OCI-LY7 (cell line): ENCODE measurements at regions not wholly inside any gene's neighbourhood (a gene's known extent, or its start where the extent isn't known, plus 50 kb on each side); places are given as distances from the start of the nearest gene placed in this dataset.
"Not testable (repeated sequence)": the region's sequence is repeated elsewhere in the genome, so short reads cannot be mapped to it uniquely, and the experiment has no call there.

Source experiments
- BruUV-seq: library from RNA; stranded (reverse); fragments of 400-500 nt; replicated peaks from 2 replicates; lab custom pipeline; 2021; lab: Mats Ljungman, UMichigan
- CTCF ChIA-PET: fragments of 300-600 bp; sonication (Branson Sonifier 250); formaldehyde crosslinking; loops from one replicate; lab custom pipeline; 2022; ENCODE audit warnings: antibody characterized with exemption; ENCODE audit not compliant: unreplicated experiment; lab: Charles Lee
- POLR2A ChIA-PET: fragments of 300-600 bp; sonication (Branson Sonifier 250); formaldehyde crosslinking; loops from one replicate; lab custom pipeline; 2022; ENCODE audit warnings: antibody characterized with exemption; lab: Charles Lee
- DNase-seq: peaks from one replicate; pipeline ENCODE4 v3.0.0-alpha.2; 2015; ENCODE audit warnings: low spot score
- H2AFZ ChIP-seq: fragments of 200-600 bp; sonication (generic), shearing (Covaris generic); 2 replicates; pipeline ENCODE4 v1.6.1; 2014; ENCODE audit warnings: mild to moderate bottlenecking, antibody characterized with exemption, low read length, moderate library complexity
- H3K27ac ChIP-seq: fragments of 200-600 bp; sonication (generic); 2 replicates; pipeline ENCODE4 v1.5.1; 2014; ENCODE audit warnings: mixed run types, low read depth, mild to moderate bottlenecking, moderate library complexity, low read length, inconsistent platforms; ENCODE audit not compliant: poor library complexity, severe bottlenecking
- H3K36me3 ChIP-seq: fragments of 200-600 bp; sonication (generic); 2 replicates; pipeline ENCODE4 v1.6.1; 2014; ENCODE audit warnings: mild to moderate bottlenecking, antibody characterized with exemption, low read length, moderate library complexity, mixed read lengths; ENCODE audit not compliant: insufficient read depth
- H3K4me1 ChIP-seq: fragments of 200-600 bp; sonication (generic); 2 replicates; pipeline ENCODE4 v1.5.1; 2014; ENCODE audit warnings: mild to moderate bottlenecking, low read length; ENCODE audit not compliant: insufficient read depth, poor library complexity, severe bottlenecking
- H3K4me2 ChIP-seq: fragments of 200-600 bp; sonication (generic); 2 replicates; pipeline ENCODE4 v1.6.1; 2014; ENCODE audit warnings: mild to moderate bottlenecking, low read length
- H3K4me3 ChIP-seq: fragments of 200-600 bp; sonication (generic); 2 replicates; pipeline ENCODE4 v1.5.1; 2014; ENCODE audit warnings: mild to moderate bottlenecking, low read depth, low read length; ENCODE audit not compliant: poor library complexity, severe bottlenecking
- H3K79me2 ChIP-seq: fragments of 200-600 bp; sonication (generic); 2 replicates; pipeline ENCODE4 v1.6.1; 2016; ENCODE audit warnings: low read depth, mild to moderate bottlenecking, low read length, moderate library complexity, mixed read lengths; ENCODE audit not compliant: insufficient read depth
- H3K9me2 ChIP-seq: fragments of 200-600 bp; sonication (generic); 2 replicates; pipeline ENCODE4 v1.6.1; 2016; ENCODE audit warnings: mild to moderate bottlenecking, low read length, mixed read lengths; ENCODE audit not compliant: insufficient read depth
- H3K9me3 ChIP-seq: fragments of 200-600 bp; sonication (generic); 2 replicates; pipeline ENCODE4 v1.6.1; 2014; ENCODE audit warnings: mild to moderate bottlenecking, mixed run types, low read length, mixed read lengths
- H4K20me1 ChIP-seq: fragments of 200-600 bp; sonication (generic); 2 replicates; pipeline ENCODE4 v1.6.1; 2014; ENCODE audit warnings: mild to moderate bottlenecking, antibody characterized with exemption, low read length, moderate library complexity, mixed read lengths; ENCODE audit not compliant: insufficient read depth
- EZH2phosphoT487 ChIP-seq: fragments of 200-600 bp; sonication (generic); IDR thresholded peaks from 2 replicates; pipeline ENCODE4 v1.6.1; 2018; ENCODE audit warnings: low read depth, borderline replicate concordance, mild to moderate bottlenecking, mixed run types, antibody characterized with exemption, low read length, moderate library complexity, mixed read lengths
- intact Hi-C: fragments of 100-400 bp; cut with micrococcal nuclease; formaldehyde crosslinking; loops from one replicate; pipeline ENCODE4 v1.10.0; 2022; ENCODE audit not compliant: unreplicated experiment
- TF ChIP-seq, protein P1 (sequence below): fragments of 200-600 bp; sonication (generic); conservative IDR thresholded peaks from 2 replicates; pipeline ENCODE4 v1.5.1; 2014; ENCODE audit warnings: mild to moderate bottlenecking, antibody characterized with exemption, low read length, moderate library complexity, mixed read lengths

DNA sequence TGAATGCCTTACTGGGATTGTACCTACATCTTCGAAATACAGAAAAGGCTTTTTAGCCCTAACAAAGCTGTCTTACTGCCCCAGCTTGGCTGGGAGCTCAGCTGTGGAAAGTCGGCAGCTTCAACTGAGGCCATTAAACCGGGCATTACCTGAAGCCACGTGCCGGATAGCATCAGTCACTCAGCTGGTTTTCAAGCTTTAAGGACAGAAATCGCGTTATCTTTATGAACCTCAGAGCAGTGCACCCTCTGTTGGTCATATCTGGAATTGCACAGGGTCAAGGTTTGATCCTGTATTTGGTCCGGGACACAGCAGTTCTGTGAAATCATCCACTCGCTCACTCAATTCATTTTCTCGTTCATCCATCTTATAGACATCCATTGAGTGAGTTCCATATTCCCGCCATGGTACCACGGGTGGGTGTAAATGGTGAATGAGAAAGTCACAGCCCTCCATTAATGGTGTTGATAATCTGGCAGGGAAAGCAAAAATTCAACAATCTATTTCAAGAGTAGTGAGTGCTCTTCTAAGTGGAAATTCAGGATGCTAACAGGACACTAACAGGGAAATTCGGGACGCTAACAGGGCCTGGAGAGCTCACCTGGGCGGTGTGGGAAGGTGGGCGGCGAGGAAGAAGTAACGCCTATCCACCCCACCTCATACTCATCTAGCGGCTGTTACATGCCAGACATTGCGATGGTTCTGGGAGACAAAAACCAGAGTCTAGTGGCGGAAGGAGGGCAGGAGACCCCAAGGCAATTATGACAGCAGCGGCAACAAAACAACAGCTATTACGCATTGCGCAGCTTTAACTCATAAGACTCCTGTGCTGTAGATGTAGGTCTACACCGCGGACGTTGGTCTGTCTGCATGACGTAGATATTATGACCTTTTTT, 60.6 kb upstream of the TCL1A start:
- H3K4me2 ChIP-seq, result no peak overlapping the region
- TF ChIP-seq EZH2phosphoT487, result no peak
- TF ChIP-seq, protein P1, sequence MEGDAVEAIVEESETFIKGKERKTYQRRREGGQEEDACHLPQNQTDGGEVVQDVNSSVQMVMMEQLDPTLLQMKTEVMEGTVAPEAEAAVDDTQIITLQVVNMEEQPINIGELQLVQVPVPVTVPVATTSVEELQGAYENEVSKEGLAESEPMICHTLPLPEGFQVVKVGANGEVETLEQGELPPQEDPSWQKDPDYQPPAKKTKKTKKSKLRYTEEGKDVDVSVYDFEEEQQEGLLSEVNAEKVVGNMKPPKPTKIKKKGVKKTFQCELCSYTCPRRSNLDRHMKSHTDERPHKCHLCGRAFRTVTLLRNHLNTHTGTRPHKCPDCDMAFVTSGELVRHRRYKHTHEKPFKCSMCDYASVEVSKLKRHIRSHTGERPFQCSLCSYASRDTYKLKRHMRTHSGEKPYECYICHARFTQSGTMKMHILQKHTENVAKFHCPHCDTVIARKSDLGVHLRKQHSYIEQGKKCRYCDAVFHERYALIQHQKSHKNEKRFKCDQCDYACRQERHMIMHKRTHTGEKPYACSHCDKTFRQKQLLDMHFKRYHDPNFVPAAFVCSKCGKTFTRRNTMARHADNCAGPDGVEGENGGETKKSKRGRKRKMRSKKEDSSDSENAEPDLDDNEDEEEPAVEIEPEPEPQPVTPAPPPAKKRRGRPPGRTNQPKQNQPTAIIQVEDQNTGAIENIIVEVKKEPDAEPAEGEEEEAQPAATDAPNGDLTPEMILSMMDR, result peak; percentile 98
- BruUV-seq, result no TSS peak
- intact Hi-C loops, result loop anchor here (1.0 to 5.0 kb wide), 5 partner anchors 77 to 218 kb away; no protein-coding TSS in a partner anchor
- DNase-seq, result peak; percentile 86
- H4K20me1 ChIP-seq, result no peaks in the 10 kb centered on the region
- ChIA-PET CTCF (interaction anchor here (0.5 to 1.2 kb wide), 15 partner anchors 9 to 215 kb away, joined by 3 to 5 read pairs (median 3); no protein-coding TSS in a partner anchor), POLR2A (interaction anchor here (0.6 to 1.0 kb wide), 3 partner anchors 112 to 228 kb away, joined by 3 to 6 read pairs (median 3); no protein-coding TSS in a partner anchor)
- H3K4me3 ChIP-seq, result no peak overlapping the region
- H3K9me2 ChIP-seq, result no peaks in the 10 kb centered on the region
- peaks cover 6% of the 10 kb centered on the region for H3K4me1 ChIP-seq
- no peaks in the 10 kb centered on the region for H3K79me2 ChIP-seq
- H3K9me3 ChIP-seq, result no peaks in the 10 kb centered on the region
- no peak overlapping the region for H2AFZ ChIP-seq
- H3K36me3 ChIP-seq, result no peaks in the 10 kb centered on the region
- H3K27ac ChIP-seq, result no peak overlapping the region

DNA sequence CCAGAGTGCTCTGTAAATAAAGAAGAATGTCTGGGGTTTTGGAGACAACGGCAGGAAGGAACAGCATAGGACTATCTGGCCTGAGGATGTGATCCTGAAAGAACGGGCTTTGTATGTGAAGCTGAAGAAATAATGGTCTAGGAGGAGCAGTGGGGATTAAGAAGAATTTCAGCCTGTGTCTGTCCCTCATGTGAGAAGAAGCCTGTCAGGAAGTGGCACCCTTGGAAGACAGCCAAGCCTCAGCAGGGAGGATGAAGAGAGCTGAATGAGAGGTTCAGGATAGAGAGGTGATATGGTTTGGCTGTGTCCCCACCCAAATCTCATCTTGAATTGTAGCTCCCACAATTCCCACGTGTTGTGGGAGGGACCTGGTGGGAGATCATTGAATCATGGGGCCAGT, 56.9 kb upstream of the TCL1A start:
- Histone ChIP-seq H4K20me1 (no peaks in the 10 kb centered on the region), H3K9me2 (no peaks in the 10 kb centered on the region), H3K4me3 (no peak overlapping the region), H3K36me3 (no peaks in the 10 kb centered on the region), H3K79me2 (no peaks in the 10 kb centered on the region), H3K27ac (no peak overlapping the region), H2AFZ (no peak overlapping the region), H3K4me2 (no peak overlapping the region), H3K9me3 (no peaks in the 10 kb centered on the region), H3K4me1 (peaks cover 6% of the 10 kb centered on the region)
- no peak for DNase-seq
- intact Hi-C loops, result loop anchor here (5.0 kb wide), 2 partner anchors 73 to 222 kb away; no protein-coding TSS in a partner anchor
- CTCF ChIA-PET, result no interaction called here
- no TSS peak for BruUV-seq
- POLR2A ChIA-PET, result no interaction called here
- TF ChIP-seq, protein P1, result no peak

DNA sequence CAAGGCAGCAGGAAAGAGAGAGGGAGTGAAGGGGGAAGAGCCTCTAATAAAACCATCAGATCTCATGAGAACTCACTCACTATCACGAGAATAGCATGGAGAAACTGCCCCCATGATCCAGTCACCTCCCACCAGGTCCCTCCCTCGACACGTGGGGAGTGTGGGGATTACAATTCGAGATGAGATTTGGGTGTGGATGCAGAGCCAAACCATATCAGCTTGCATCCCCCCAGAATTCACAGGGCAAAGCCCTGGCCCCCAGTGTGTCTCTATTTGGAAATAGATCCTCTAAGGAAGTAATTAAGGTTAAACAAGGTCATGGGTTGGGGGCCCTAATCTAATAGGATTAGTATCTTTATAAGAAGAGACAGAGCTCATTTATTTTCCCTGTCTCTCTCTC, 56.1 kb upstream of the TCL1A start:
- no peaks in the 10 kb centered on the region for H3K36me3 ChIP-seq
- peaks cover 6% of the 10 kb centered on the region for H3K4me1 ChIP-seq
- no TSS peak for BruUV-seq
- no peaks in the 10 kb centered on the region for H3K79me2 ChIP-seq
- H4K20me1 ChIP-seq, result no peaks in the 10 kb centered on the region
- H3K4me3 ChIP-seq, result no peak overlapping the region
- no peak overlapping the region for H3K4me2 ChIP-seq
- H3K27ac ChIP-seq, result no peak overlapping the region
- H3K9me2 ChIP-seq, result no peaks in the 10 kb centered on the region
- H3K9me3 ChIP-seq, result no peaks in the 10 kb centered on the region
- CTCF ChIA-PET, result no interaction called here
- POLR2A ChIA-PET, result interaction anchor here (0.6 kb wide), 1 partner anchor 34 kb away, joined by 5 read pairs; no protein-coding TSS in a partner anchor
- DNase-seq, result no peak
- TF ChIP-seq EZH2phosphoT487, result no peak
- TF ChIP-seq, protein P1, result no peak
- intact Hi-C loops, result loop anchor here (5.0 kb wide), 2 partner anchors 73 to 222 kb away; no protein-coding TSS in a partner anchor
- no peak overlapping the region for H2AFZ ChIP-seq

DNA sequence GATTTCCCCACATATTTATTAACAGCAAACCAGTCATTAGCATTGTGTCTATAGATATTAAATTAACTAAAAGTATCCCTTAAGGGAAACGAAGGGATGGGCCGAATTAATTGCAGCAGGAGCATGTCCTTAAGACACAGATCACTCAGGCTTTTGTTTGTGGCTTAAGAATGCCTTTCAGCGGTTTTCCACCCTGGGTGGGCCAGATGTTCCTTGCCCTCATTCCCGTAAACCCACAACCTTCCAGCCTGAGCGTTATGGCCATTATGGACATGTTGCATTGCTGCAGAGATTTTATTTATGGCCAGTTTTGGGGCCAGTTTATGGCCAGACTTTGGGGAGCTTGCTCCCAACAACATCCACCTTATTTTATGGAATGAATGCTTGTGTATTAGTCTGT, 55.5 kb upstream of the TCL1A start:
- H3K4me1 ChIP-seq, BruUV-seq, H3K36me3 ChIP-seq, H2AFZ ChIP-seq, H3K4me2 ChIP-seq, CTCF ChIA-PET, POLR2A ChIA-PET, H3K27ac ChIP-seq, H4K20me1 ChIP-seq, H3K4me3 ChIP-seq, H3K9me3 ChIP-seq, H3K9me2 ChIP-seq, intact Hi-C loops, DNase-seq, H3K79me2 ChIP-seq: not testable (repeated sequence)
